SJCRH30 (cell line): ENCODE measurements at regions not wholly inside any gene's neighbourhood (a gene's known extent, or its start where the extent isn't known, plus 50 kb on each side); places are given as distances from the start of the nearest gene placed in this dataset.
"Not testable (repeated sequence)": the region's sequence is repeated elsewhere in the genome, so short reads cannot be mapped to it uniquely, and the experiment has no call there.

Experiments used
- DNase-seq, 2 experiments: peaks; one replicate each; pipeline ENCODE4 v3.0.0-alpha.2; 2015 to 2020
- H3K27ac ChIP-seq: fragments of 250-450 bp; sonication (Bioruptor Pico); 2 replicates; pipeline ENCODE4 v1.5.1; 2020; ENCODE audit warnings: mild to moderate bottlenecking, moderate library complexity
- H3K27me3 ChIP-seq: fragments of 250-450 bp; sonication (Bioruptor Pico); 2 replicates; pipeline ENCODE4 v1.5.1; 2020; ENCODE audit warnings: mild to moderate bottlenecking, moderate library complexity
- H3K36me3 ChIP-seq: fragments of 250-450 bp; sonication (Bioruptor Pico); 2 replicates; pipeline ENCODE4 v1.5.1; 2020; ENCODE audit warnings: mild to moderate bottlenecking, moderate library complexity
- H3K4me1 ChIP-seq: fragments of 250-450 bp; sonication (Bioruptor Pico); 2 replicates; pipeline ENCODE4 v1.5.1; 2020; ENCODE audit warnings: mild to moderate bottlenecking, moderate library complexity
- H3K4me3 ChIP-seq: fragments of 250-450 bp; sonication (Bioruptor Pico); 2 replicates; pipeline ENCODE4 v1.5.1; 2020; ENCODE audit warnings: mild to moderate bottlenecking, moderate library complexity
- H3K9me3 ChIP-seq: fragments of 250-450 bp; sonication (Bioruptor Pico); replicated peaks from 2 replicates; pipeline ENCODE4 v1.5.1; 2020; ENCODE audit warnings: mild to moderate bottlenecking, moderate library complexity

DNA sequence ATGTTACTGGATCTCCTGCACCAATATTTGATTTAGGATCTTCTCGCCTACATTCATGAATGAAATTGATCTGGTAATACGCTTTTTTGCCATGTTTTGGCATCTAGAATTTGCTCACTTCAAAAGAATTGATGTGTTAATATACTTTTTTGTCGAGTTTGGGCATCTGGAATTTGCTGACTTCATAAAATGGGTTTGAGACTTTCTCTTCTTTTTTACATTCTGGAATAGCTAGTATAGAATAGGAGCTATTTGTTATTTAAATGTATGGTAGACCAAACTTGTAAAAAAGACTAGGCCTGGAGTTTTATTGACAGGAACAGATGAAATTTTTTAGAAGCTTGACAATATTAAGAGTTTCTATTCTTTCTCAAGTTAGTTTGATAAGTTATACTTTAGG, 404.9 kb upstream of the TENM3 start:
- Histone ChIP-seq H3K27me3 (no peaks in the 10 kb centered on the region), H3K9me3 (no peaks in the 10 kb centered on the region), H3K36me3 (no peaks in the 10 kb centered on the region), H3K4me1 (no peaks in the 10 kb centered on the region), H3K4me3 (no peak overlapping the region), H3K27ac (no peak overlapping the region)
- DNase-seq = no peak

DNA sequence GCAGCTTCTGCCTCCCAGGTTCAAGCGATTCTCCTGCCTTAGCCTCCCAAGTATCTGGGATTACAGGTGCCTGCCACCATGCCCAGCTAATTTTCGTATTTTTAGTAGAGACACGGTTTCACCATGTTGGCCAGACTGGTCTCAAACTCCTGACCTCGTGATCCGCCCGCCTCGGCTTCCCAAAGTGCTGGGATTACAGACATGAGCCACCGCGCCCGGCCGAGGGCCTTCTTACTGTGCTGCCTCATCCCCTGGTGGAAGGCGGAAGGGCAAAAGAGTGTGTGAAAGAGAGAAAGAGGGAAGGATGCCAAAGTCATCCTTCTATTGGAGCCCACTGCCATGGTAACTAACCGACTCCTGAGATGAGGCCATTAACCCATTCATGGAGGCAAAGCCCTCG, 399.4 kb upstream of the TENM3 start:
- not testable (repeated sequence) for H3K36me3 ChIP-seq, H3K9me3 ChIP-seq, H3K27me3 ChIP-seq, H3K4me1 ChIP-seq, DNase-seq, H3K27ac ChIP-seq, H3K4me3 ChIP-seq

DNA sequence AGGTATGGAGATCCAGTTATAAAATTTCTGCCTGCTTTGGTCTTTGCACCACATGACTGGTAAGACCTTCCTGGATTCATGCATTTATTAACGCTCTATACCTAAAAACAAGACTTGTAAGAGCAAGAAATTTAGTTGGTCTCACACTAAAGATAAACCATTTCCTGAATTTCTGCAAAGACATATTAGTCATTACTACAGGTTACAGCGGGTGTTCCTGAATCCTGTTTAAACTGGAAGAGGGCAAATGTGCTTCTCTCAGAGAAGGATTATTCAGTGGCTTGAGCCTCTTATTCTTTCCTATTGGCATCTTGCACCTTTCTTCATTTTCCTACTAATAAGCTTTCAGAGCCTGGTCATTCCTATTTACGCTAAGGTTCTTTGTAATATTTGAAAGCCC, 397.6 kb upstream of the TENM3 start:
- Histone ChIP-seq H3K4me1 (no peaks in the 10 kb centered on the region), H3K4me3 (no peak overlapping the region), H3K9me3 (no peaks in the 10 kb centered on the region), H3K36me3 (no peaks in the 10 kb centered on the region), H3K27me3 (no peaks in the 10 kb centered on the region), H3K27ac (no peak overlapping the region)
- DNase-seq = no peak

DNA sequence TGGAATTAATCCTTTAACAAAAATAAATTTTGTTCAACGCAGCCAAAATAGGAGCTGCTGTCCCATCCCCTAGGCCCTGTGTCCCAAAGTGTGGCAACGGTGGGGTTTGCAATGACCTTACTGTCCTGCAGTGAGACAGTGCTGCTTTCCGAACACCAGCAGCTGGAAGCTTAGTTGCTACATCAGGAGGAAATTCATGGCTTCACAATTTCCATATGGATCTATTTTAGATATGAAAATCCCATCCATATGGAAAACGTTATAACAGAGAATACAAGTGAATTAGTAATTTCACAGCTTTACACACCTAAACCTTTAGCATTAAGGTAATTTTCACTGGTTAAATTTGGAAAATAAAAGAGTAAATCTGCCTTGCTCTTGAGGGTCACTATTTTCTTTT, 396.3 kb upstream of the TENM3 start:
- Histone ChIP-seq H3K4me3 (no peak overlapping the region), H3K27ac (no peak overlapping the region), H3K36me3 (no peaks in the 10 kb centered on the region), H3K9me3 (no peaks in the 10 kb centered on the region), H3K27me3 (no peaks in the 10 kb centered on the region), H3K4me1 (no peaks in the 10 kb centered on the region)
- no peak for DNase-seq

DNA sequence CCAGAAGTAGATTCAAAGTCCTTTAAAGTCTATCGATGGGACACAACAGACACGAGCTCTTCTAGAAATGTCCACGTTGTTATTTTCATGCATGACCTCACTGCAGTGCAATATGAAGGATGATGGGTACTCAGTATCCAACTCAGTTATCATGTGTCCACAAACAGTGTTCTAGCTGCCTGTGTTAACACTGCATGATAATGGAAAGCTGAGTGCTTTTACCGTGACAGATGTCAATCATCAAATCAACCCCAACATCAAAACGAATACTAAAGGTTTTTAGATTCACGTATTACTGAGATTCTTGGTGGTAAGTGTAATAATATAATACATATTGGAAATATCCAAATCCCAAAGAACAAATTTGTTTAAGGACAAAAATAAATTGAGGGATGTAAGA, 394.8 kb upstream of the TENM3 start:
- H3K9me3 ChIP-seq = no peaks in the 10 kb centered on the region
- H3K27me3 ChIP-seq = no peaks in the 10 kb centered on the region
- no peak for DNase-seq
- H3K36me3 ChIP-seq = no peaks in the 10 kb centered on the region
- no peaks in the 10 kb centered on the region for H3K4me1 ChIP-seq
- H3K4me3 ChIP-seq = no peak overlapping the region
- H3K27ac ChIP-seq = no peak overlapping the region

DNA sequence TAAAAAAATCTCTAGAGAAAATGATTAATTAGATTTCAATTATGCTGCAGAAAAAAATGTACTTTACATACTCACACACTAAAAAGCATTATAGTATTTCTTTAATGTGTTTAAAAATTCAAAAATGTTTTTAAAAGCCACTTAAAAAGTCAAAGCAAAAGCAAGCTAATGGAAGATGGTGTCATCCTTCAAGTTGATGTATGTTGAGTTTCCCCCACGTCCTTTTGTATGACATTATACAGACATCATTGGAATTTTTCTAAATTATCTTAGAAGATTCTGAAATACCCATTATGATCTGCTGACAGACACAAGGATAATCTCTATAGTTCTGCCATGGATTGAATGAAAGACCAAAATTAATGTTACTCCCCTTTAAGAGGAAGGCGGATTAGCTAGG, 393.7 kb upstream of the TENM3 start:
- no peak overlapping the region for H3K27ac ChIP-seq
- H3K9me3 ChIP-seq = no peaks in the 10 kb centered on the region

DNA sequence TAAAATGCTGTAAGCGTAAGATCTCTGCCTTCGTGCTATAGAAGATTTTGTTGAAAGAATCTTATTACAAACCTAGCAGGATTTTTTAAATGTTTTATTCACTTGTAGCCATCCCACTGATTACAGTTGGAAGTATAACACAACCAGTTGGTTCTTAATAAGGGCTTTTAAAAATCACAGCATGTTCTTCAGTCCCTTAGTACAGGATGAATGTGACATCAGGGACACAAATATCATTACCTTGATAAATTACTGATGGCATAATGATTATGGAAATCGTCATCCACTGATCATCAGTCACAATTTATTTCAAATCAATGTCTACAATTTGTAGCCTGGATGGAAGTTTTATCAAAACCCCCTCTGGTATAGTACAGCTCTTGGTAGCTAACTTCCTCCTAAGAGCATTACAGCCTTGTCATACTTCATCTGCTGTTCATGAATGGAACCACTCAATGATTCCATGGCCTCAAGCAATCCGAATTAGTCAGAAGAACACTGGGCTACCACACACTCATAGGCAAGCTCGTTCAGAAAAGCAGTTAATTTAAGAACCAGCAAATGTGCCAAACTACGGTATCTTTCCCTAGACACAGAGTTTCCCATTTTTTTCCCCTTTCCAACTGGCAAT, 389.2 kb upstream of the TENM3 start:
- Histone ChIP-seq H3K4me1 (peaks cover 7% of the 10 kb centered on the region), H3K27ac (no peak overlapping the region), H3K27me3 (no peaks in the 10 kb centered on the region), H3K9me3 (no peaks in the 10 kb centered on the region), H3K4me3 (no peak overlapping the region), H3K36me3 (no peaks in the 10 kb centered on the region)
- DNase-seq = no peak

More for the DNA sequence above, 393.7 kb upstream of the TENM3 start:
- Histone ChIP-seq H3K4me1 (no peaks in the 10 kb centered on the region), H3K27me3 (no peaks in the 10 kb centered on the region), H3K4me3 (no peak overlapping the region), H3K36me3 (no peaks in the 10 kb centered on the region)
- DNase-seq = no peak

DNA sequence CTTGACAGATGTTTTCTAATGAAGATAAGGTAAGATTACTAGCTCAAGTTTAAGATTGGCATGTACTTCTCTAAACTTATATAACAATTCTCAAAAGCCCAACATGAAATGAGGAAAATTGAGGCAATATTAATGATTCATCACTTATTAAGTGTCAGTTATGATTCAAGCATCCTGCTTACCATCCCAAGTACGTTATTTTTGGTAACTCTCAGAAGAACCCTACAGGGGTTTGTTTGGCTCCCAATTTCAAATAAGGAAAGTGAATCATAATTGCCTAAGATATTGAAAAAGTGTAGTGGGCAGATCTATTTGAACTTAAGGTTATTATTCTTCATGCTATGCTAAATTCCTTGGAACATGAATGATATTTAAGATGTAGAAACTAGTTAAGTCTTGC, 387.9 kb upstream of the TENM3 start:
- Histone ChIP-seq H3K4me1 (peaks cover 16% of the 10 kb centered on the region), H3K9me3 (no peaks in the 10 kb centered on the region), H3K27ac (no peak overlapping the region), H3K4me3 (no peak overlapping the region), H3K36me3 (no peaks in the 10 kb centered on the region), H3K27me3 (no peaks in the 10 kb centered on the region)
- no peak for DNase-seq

DNA sequence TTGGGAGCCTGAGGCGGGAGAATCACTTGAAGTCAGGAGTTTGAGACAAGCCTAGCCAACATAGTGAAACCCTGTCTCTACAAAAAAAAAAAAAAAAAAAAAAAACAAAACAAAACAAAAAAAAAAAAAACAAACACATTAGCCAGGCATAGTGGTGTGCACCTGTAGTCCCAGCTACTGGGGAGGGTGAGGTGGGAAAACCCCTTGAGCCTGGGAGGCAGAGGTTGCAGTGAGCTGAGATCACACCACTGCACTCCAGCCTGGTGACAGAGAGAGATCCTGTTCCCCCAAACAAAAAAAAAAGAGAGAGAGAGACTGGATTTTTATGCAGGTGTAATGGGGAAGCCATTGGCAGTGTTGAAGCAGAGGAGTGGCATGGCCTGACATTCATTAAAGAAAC, 385.7 kb upstream of the TENM3 start:
- H3K27ac ChIP-seq, H3K4me3 ChIP-seq, H3K27me3 ChIP-seq, H3K9me3 ChIP-seq, DNase-seq, H3K36me3 ChIP-seq: not testable (repeated sequence)
- H3K4me1 ChIP-seq = peaks cover 16% of the 10 kb centered on the region

DNA sequence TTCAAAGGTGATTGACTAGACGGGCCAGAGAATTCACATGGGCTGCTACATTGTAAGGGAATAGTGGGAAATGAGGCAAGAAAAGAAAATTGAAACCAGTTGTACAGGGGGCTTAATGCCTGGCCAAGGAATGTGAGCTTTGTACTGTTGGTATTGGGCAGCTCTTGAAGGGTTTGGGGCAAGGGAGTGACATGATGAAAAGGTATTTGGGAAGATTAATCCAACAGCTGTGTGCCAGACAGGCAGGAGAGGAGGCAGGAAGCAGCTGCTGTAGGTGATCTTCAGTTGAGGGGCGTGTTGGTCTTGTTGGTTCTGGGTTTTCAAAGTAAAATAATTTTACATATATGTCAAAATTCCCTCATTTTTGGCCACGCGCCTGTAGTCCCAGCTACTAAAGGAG, 384.5 kb upstream of the TENM3 start:
- DNase-seq = peak; percentile 60 to 73
- Histone ChIP-seq H3K27ac (peak overlapping the region; percentile 71), H3K27me3 (no peaks in the 10 kb centered on the region), H3K36me3 (no peaks in the 10 kb centered on the region), H3K4me1 (peaks cover 16% of the 10 kb centered on the region), H3K4me3 (no peak overlapping the region), H3K9me3 (no peaks in the 10 kb centered on the region)

DNA sequence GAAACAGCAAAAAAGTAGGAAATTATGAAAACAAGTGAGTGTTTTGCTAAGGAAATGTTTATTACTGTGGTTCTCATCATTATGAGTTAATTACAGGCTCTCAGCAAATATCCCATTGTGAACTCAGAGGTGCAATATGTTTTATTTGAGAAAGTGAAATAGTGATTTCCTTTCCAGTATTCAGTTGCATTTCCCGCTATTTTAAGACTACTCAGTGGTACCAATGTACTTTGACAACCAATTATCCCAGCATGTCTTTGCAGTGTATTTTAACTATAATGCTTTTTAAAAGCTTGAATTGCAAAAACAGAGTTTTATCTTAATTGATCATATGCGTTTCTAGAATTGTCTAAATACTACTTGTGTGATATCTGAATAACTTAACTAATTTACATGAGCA, 383.8 kb upstream of the TENM3 start:
- Histone ChIP-seq H3K9me3 (no peaks in the 10 kb centered on the region), H3K27ac (peak overlapping the region; percentile 71), H3K4me3 (no peak overlapping the region), H3K4me1 (peaks cover 16% of the 10 kb centered on the region), H3K27me3 (no peaks in the 10 kb centered on the region), H3K36me3 (no peaks in the 10 kb centered on the region)
- DNase-seq = no peak

DNA sequence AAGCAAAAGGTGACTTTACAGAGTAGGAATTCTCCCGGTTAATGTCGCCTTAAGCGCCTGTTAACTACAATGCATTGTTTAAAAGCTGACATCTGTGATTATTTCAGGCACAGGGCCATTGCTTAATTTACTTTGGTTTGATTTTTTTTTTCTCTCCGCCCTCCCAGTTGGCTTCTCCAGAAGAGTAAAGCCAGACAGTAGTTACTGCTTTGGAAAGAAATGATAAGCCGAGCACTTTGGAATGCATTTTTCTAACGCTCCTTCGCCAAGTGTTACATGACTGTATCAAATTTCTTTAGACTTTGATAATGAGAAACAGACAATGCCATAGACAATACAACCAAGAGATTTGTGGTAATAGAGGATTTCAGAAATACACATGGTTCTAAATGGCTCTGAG, 383.0 kb upstream of the TENM3 start:
- Histone ChIP-seq H3K4me3 (peak overlapping the region; percentile 18), H3K36me3 (no peaks in the 10 kb centered on the region), H3K9me3 (no peaks in the 10 kb centered on the region), H3K27me3 (no peaks in the 10 kb centered on the region), H3K4me1 (peaks cover 16% of the 10 kb centered on the region), H3K27ac (peak overlapping the region; percentile 71)
- DNase-seq = peak; percentile 21 to 59

DNA sequence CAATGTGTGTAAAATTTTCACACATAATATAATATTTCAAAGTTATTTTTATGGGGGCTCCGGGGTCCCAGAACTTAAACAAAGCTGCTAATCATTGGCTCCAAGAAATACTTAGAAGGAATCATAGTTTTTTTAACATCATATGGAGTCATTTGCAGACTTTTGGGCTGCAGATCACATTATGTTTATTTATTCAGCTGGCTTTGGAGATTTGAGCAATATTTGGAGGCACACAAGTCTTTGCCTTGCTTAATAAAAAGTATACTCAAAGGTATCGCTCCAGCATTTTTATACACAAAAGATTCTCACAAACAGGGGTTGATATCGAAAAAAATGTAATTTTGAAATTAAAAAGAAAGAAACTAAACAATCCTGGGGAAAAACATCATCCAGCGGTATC, 382.5 kb upstream of the TENM3 start:
- Histone ChIP-seq H3K4me3 (peak overlapping the region; percentile 18), H3K27ac (peak overlapping the region; percentile 71), H3K27me3 (no peaks in the 10 kb centered on the region), H3K36me3 (no peaks in the 10 kb centered on the region), H3K9me3 (no peaks in the 10 kb centered on the region), H3K4me1 (peaks cover 16% of the 10 kb centered on the region)
- DNase-seq = peak; percentile 2 to 37

DNA sequence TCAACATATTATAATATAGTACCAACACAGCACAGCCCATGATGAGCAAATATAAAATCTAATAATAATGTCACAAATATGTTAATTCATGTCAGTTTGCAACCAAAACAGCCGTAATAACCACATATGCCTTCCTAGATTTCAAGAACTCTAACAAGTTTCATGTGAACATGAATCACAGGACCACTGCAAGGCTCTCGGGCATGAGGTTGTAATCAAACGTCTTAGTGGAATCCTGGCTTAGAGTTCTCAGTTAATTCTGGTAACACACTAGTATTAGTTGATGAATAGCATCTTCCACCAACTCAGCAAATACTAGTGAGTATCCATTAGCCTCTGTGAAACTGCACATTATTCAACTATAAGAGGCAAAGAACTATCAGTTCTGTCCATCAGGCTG, 379.3 kb upstream of the TENM3 start:
- H3K9me3 ChIP-seq = no peaks in the 10 kb centered on the region
- peaks cover 9% of the 10 kb centered on the region for H3K4me1 ChIP-seq
- no peak overlapping the region for H3K27ac ChIP-seq
- DNase-seq = no peak
- no peak overlapping the region for H3K4me3 ChIP-seq
- H3K27me3 ChIP-seq = no peaks in the 10 kb centered on the region
- H3K36me3 ChIP-seq = no peaks in the 10 kb centered on the region

DNA sequence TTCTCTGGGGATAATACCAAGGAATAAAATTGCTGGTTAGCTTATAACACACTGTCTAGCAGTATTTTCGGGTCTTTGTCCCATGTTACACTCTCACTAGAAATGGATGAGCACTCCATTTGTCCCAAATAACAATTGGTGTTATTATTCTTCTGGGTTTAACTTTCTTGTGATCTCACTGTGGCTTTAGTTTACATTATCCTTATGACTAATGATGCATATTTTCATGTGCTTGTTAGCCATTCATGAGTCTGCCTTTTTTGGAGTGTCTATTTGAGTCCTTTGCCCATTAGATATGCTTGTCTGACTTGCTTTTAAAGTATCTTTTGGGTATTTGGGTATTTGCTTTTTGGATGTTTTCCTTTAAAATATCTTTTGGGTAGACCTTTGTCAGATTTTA, 372.9 kb upstream of the TENM3 start:
- Histone ChIP-seq H3K4me3 (no peak overlapping the region), H3K4me1 (no peaks in the 10 kb centered on the region), H3K27me3 (no peaks in the 10 kb centered on the region), H3K9me3 (no peaks in the 10 kb centered on the region), H3K36me3 (no peaks in the 10 kb centered on the region), H3K27ac (no peak overlapping the region)
- DNase-seq = peak in 1 of 2 experiments; percentile 0

DNA sequence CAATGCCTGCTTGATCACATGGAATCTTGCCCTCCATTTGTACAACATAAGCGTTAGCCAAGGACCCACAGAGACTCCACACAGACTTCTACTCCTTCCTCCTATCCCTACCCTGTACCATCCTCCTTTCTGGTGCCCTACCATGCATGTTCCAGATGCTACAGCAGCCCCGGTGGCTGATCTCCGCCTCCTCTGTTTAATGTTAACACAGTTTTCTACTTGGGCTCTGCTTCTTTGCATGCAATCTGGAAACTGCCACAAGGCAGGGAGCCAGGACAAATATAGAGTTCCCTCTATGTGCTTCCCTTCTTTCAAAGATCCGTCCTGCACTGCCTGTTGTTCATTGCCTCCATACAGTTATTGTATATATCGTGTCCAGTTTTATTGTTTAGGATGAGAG, 368.6 kb upstream of the TENM3 start:
- DNase-seq = no peak
- H3K4me3 ChIP-seq = no peak overlapping the region
- no peaks in the 10 kb centered on the region for H3K27me3 ChIP-seq
- no peaks in the 10 kb centered on the region for H3K36me3 ChIP-seq
- no peaks in the 10 kb centered on the region for H3K9me3 ChIP-seq
- H3K4me1 ChIP-seq = no peaks in the 10 kb centered on the region
- no peak overlapping the region for H3K27ac ChIP-seq
